ENCODE measurements at regions not wholly inside any gene's neighbourhood (a gene's known extent, or its start where the extent isn't known, plus 50 kb on each side); places are given as distances from the start of the nearest gene placed in this dataset.

GRCh38 chr12:91529829-91530228 is 347.2 kb upstream of the DCN start:
- Histone ChIP-seq H3K79me2 (no peaks in the 10 kb centered on the region), H3K9me3 (ENCODE audit: low read depth) (peaks cover 8% of the 10 kb centered on the region), H3K4me3 (no peak overlapping the region), H3K4me1 (ENCODE audit: insufficient read depth) (no peaks in the 10 kb centered on the region), H3K36me3 (replicated peaks; ENCODE audit: insufficient read depth, low read depth) (no peaks in the 10 kb centered on the region), H2AFZ (no peak overlapping the region), H3K9me2 (replicated peaks; ENCODE audit: insufficient read depth) (no peaks in the 10 kb centered on the region), H4K20me1 (ENCODE audit: insufficient read depth, poor library complexity, severe bottlenecking) (no peaks in the 10 kb centered on the region), H3K4me2 (no peak overlapping the region), H3K27ac (no peak overlapping the region), H3K27me3 (no peaks in the 10 kb centered on the region)
- TF ChIP-seq EZH2phosphoT487 (IDR thresholded peaks at IDR 0.05; ENCODE audit: low read depth, severe bottlenecking, unreplicated experiment) (no peak), CTCF (IDR thresholded peaks at IDR 0.05; ENCODE audit: poor library complexity) (no peak), EZH2 (IDR thresholded peaks at IDR 0.05; ENCODE audit: borderline replicate concordance) (no peak)
- 66% methylated on average over 1 of the region's 1 CpG for WGBS (ENCODE audit: low lambda C conversion rate, missing lambda C conversion rate)
- no peak for DNase-seq (ENCODE audit: low spot score)

GRCh38 chr12:91523831-91524230 is 341.2 kb upstream of the DCN start:
- Histone ChIP-seq H3K4me2 (no peak overlapping the region), H3K9me3 (ENCODE audit: low read depth) (no peaks in the 10 kb centered on the region), H2AFZ (no peak overlapping the region), H3K27ac (no peak overlapping the region), H3K9me2 (replicated peaks; ENCODE audit: insufficient read depth) (no peaks in the 10 kb centered on the region), H3K27me3 (no peaks in the 10 kb centered on the region), H3K36me3 (replicated peaks; ENCODE audit: insufficient read depth, low read depth) (no peaks in the 10 kb centered on the region), H3K4me1 (ENCODE audit: insufficient read depth) (no peaks in the 10 kb centered on the region), H3K4me3 (no peak overlapping the region), H4K20me1 (ENCODE audit: insufficient read depth, poor library complexity, severe bottlenecking) (no peaks in the 10 kb centered on the region), H3K79me2 (no peaks in the 10 kb centered on the region)
- TF ChIP-seq CTCF (IDR thresholded peaks at IDR 0.05; ENCODE audit: poor library complexity), result no peak
- TF ChIP-seq EZH2 (IDR thresholded peaks at IDR 0.05; ENCODE audit: borderline replicate concordance), result no peak
- TF ChIP-seq EZH2phosphoT487 (IDR thresholded peaks at IDR 0.05; ENCODE audit: low read depth, severe bottlenecking, unreplicated experiment), result no peak
- WGBS (ENCODE audit: low lambda C conversion rate, missing lambda C conversion rate), result 58% methylated on average over 4 of the region's 4 CpGs
- DNase-seq (ENCODE audit: low spot score), result no peak

- Histone ChIP-seq H3K4me1 (ENCODE audit: insufficient read depth) (peaks cover 6% of the 10 kb centered on the region), H3K27ac (peak overlapping the region; percentile 32), H3K9me2 (replicated peaks; ENCODE audit: insufficient read depth) (no peaks in the 10 kb centered on the region), H3K4me2 (no peak overlapping the region), H3K27me3 (no peaks in the 10 kb centered on the region), H3K9me3 (ENCODE audit: low read depth) (no peaks in the 10 kb centered on the region), H3K79me2 (no peaks in the 10 kb centered on the region), H2AFZ (no peak overlapping the region), H3K4me3 (no peak overlapping the region), H3K36me3 (replicated peaks; ENCODE audit: insufficient read depth, low read depth) (no peaks in the 10 kb centered on the region), H4K20me1 (ENCODE audit: insufficient read depth, poor library complexity, severe bottlenecking) (no peaks in the 10 kb centered on the region)
- no peak for TF ChIP-seq EZH2phosphoT487 (IDR thresholded peaks at IDR 0.05; ENCODE audit: low read depth, severe bottlenecking, unreplicated experiment)
- TF ChIP-seq EZH2 (IDR thresholded peaks at IDR 0.05; ENCODE audit: borderline replicate concordance), result no peak
- peak; percentile 8 for DNase-seq (ENCODE audit: low spot score)
These were observed 334.1 kb upstream of the DCN start for GRCh38 chr12:91516695-91517047.

GRCh38 chr12:91515944-91516694 is 333.5 kb upstream of the DCN start:
- no peak overlapping the region for H3K4me2 ChIP-seq
- H3K27me3 ChIP-seq, result no peaks in the 10 kb centered on the region
- H3K4me3 ChIP-seq, result no peak overlapping the region
- TF ChIP-seq EZH2phosphoT487 (IDR thresholded peaks at IDR 0.05; ENCODE audit: low read depth, severe bottlenecking, unreplicated experiment), result no peak
- TF ChIP-seq CTCF (IDR thresholded peaks at IDR 0.05; ENCODE audit: poor library complexity), result no peak
- TF ChIP-seq EZH2 (IDR thresholded peaks at IDR 0.05; ENCODE audit: borderline replicate concordance), result no peak
- no peak for DNase-seq (ENCODE audit: low spot score)
- H2AFZ ChIP-seq, result no peak overlapping the region
- no peaks in the 10 kb centered on the region for H3K36me3 ChIP-seq (replicated peaks; ENCODE audit: insufficient read depth, low read depth)
- 51% methylated on average over 5 of the region's 5 CpGs for whole genome bisulfite sequencing (ENCODE audit: low lambda C conversion rate, missing lambda C conversion rate)
- peak overlapping the region; percentile 32 for H3K27ac ChIP-seq
- H3K4me1 ChIP-seq (ENCODE audit: insufficient read depth), result peaks cover 6% of the 10 kb centered on the region
- no peaks in the 10 kb centered on the region for H3K9me3 ChIP-seq (ENCODE audit: low read depth)
- no peaks in the 10 kb centered on the region for H3K79me2 ChIP-seq
- H3K9me2 ChIP-seq (replicated peaks; ENCODE audit: insufficient read depth), result no peaks in the 10 kb centered on the region
- H4K20me1 ChIP-seq (ENCODE audit: insufficient read depth, poor library complexity, severe bottlenecking), result no peaks in the 10 kb centered on the region

All from hepatocyte (in vitro differentiated cells).